ENCODE measurements at regions not wholly inside any gene's neighbourhood (a gene's known extent, or its start where the extent isn't known, plus 50 kb on each side); places are given as distances from the start of the nearest gene placed in this dataset.

DNA sequence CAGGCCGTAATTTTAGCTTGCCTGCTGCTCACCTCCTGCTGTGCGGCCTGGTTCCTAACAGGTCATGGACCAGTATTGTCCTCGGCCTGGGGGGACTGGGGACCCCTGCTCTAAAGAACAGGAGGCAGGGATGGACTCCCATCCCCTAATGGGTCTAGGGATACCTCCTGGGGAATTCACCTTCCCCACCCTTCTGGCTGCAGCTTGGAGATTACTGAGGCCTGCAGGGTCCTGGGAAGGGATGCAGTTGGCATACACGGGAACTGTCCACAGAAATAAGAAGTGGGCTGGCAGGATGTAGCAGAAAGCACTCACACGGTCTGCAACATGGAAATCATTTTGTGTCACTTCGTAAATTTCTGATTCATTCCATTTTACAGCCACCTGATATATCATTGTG lies 123.0 kb downstream of the C16orf95 start:
- Histone ChIP-seq H2BK120ac (ENCODE audit: low read depth, low read length) (no peak overlapping the region), H3K27me3 (ENCODE audit: control insufficient read depth in 3 of 3, insufficient read depth in 3 of 3, low read depth in 1 of 3, low read length in 3 of 3) (no peaks in the 10 kb centered on the region), H3K4ac (ENCODE audit: low read length) (no peak overlapping the region), H3K79me1 (ENCODE audit: low read depth, low read length) (no peaks in the 10 kb centered on the region), H2BK12ac (ENCODE audit: low read length) (no peak overlapping the region), H3K23ac (ENCODE audit: low read depth, low read length, poor library complexity) (no peak overlapping the region), H2AK5ac (ENCODE audit: low read depth, low read length) (no peak overlapping the region), H3K27ac (replicated peaks; ENCODE audit: low read length) (no peak overlapping the region), H3K14ac (ENCODE audit: low read length) (no peak overlapping the region), H3K9ac (ENCODE audit: low read depth, low read length, poor library complexity) (no peak overlapping the region), H3K4me3 (ENCODE audit: low read length in 2 of 2) (no peak overlapping the region), H3K18ac (ENCODE audit: low read length) (no peak overlapping the region), H2AFZ (ENCODE audit: low read length) (no peak overlapping the region), H3K9me3 (replicated peaks in 1 of 2; ENCODE audit: control insufficient read depth in 2 of 2, insufficient read depth in 1 of 2, low read depth in 1 of 2, low read length in 2 of 2) (peaks cover 0 to 5% of the 10 kb centered on the region in 2 donors), H3K4me2 (ENCODE audit: insufficient read depth, low read length, poor library complexity, severe bottlenecking) (no peak overlapping the region), H2BK5ac (ENCODE audit: low read length) (no peak overlapping the region), H3K4me1 (ENCODE audit: control insufficient read depth in 2 of 2, insufficient read depth in 1 of 2, low read depth in 1 of 2, low read length in 2 of 2) (peaks cover 2 to 10% of the 10 kb centered on the region in 2 donors), H4K91ac (ENCODE audit: low read depth, low read length, poor library complexity) (no peak overlapping the region), H2BK15ac (ENCODE audit: low read length) (no peak overlapping the region), H4K8ac (ENCODE audit: low read depth, low read length) (no peak overlapping the region), H3K36me3 (replicated peaks in 1 of 2; ENCODE audit: control insufficient read depth in 2 of 2, insufficient read depth in 2 of 2, low read length in 2 of 2) (no peaks in the 10 kb centered on the region)
- DNase-seq (ENCODE audit: low spot score): no peak
- no CpG with 5 or more reads among the region's 6 CpGs for WGBS, 2 donors (ENCODE audit: extremely low coverage in 2 of 2, insufficient read length in 2 of 2, insufficient replicate concordance in 1 of 2)

DNA sequence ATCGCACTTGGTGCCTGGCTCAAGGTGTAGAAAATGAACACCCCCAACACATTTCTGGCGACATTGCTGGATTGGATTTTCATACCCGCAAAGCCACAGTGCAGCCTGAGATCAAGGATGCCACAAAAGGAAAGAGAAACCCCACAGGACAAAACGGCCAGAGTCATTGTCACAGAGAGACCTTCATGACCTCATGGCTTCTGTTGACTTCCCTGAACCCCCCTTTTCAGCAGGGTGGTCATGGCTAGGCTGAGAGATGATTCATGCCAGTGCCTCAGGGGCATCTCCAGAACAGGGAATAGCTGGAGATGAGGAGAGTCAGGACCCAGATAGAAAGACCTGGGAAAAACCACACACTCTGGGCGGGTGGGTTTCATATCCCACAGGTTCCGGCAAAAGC lies 122.0 kb downstream of the C16orf95 start:
- Histone ChIP-seq H2BK15ac (ENCODE audit: low read length) (no peak overlapping the region), H3K4me2 (ENCODE audit: insufficient read depth, low read length, poor library complexity, severe bottlenecking) (no peak overlapping the region), H4K91ac (ENCODE audit: low read depth, low read length, poor library complexity) (no peak overlapping the region), H3K9me3 (replicated peaks in 1 of 2; ENCODE audit: control insufficient read depth in 2 of 2, insufficient read depth in 1 of 2, low read depth in 1 of 2, low read length in 2 of 2) (peaks cover 0 to 3% of the 10 kb centered on the region in 2 donors), H3K79me1 (ENCODE audit: low read depth, low read length) (no peaks in the 10 kb centered on the region), H3K27ac (replicated peaks; ENCODE audit: low read length) (no peak overlapping the region), H2AFZ (ENCODE audit: low read length) (no peak overlapping the region), H3K36me3 (replicated peaks in 1 of 2; ENCODE audit: control insufficient read depth in 2 of 2, insufficient read depth in 2 of 2, low read length in 2 of 2) (no peaks in the 10 kb centered on the region), H3K27me3 (ENCODE audit: control insufficient read depth in 3 of 3, insufficient read depth in 3 of 3, low read depth in 1 of 3, low read length in 3 of 3) (no peaks in the 10 kb centered on the region), H2BK120ac (ENCODE audit: low read depth, low read length) (no peak overlapping the region), H2BK5ac (ENCODE audit: low read length) (no peak overlapping the region), H3K23ac (ENCODE audit: low read depth, low read length, poor library complexity) (no peak overlapping the region), H3K4me3 (ENCODE audit: low read length in 2 of 2) (no peak overlapping the region), H4K8ac (ENCODE audit: low read depth, low read length) (no peak overlapping the region), H2AK5ac (ENCODE audit: low read depth, low read length) (no peak overlapping the region), H2BK12ac (ENCODE audit: low read length) (no peak overlapping the region), H3K9ac (ENCODE audit: low read depth, low read length, poor library complexity) (no peak overlapping the region), H3K14ac (ENCODE audit: low read length) (no peak overlapping the region), H3K4me1 (ENCODE audit: control insufficient read depth in 2 of 2, insufficient read depth in 1 of 2, low read depth in 1 of 2, low read length in 2 of 2) (peaks cover 2 to 10% of the 10 kb centered on the region in 2 donors), H3K4ac (ENCODE audit: low read length) (no peak overlapping the region), H3K18ac (ENCODE audit: low read length) (no peak overlapping the region)
- no peak for DNase-seq (ENCODE audit: low spot score)
- WGBS, 2 donors (ENCODE audit: extremely low coverage in 2 of 2, insufficient read length in 2 of 2, insufficient replicate concordance in 1 of 2): no CpG with 5 or more reads among the region's 6 CpGs

DNA sequence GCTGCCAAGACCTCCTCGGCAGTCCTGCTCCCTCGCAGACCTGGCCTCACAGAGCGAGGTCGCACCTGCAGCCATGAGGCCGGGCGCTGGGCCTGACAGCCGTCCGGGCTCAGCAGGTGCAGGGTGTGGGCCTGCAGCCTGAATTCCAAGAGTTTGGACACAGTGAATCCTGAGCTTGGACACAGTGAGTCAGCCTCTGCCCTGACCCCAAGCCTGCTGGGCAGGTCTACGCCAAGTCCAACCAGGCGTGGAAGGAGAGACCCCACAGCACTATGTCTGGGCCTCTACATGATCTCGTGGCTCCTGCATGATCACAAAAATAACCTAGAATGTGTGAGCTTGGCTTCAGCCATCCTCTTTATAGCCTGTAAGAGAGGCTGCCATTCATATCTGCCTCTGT lies 121.0 kb downstream of the C16orf95 start:
- Histone ChIP-seq H3K4me1 (ENCODE audit: control insufficient read depth in 2 of 2, insufficient read depth in 1 of 2, low read depth in 1 of 2, low read length in 2 of 2) (peaks cover 2 to 10% of the 10 kb centered on the region in 2 donors), H3K9me3 (replicated peaks in 1 of 2; ENCODE audit: control insufficient read depth in 2 of 2, insufficient read depth in 1 of 2, low read depth in 1 of 2, low read length in 2 of 2) (peaks cover 0 to 3% of the 10 kb centered on the region in 2 donors)

DNA sequence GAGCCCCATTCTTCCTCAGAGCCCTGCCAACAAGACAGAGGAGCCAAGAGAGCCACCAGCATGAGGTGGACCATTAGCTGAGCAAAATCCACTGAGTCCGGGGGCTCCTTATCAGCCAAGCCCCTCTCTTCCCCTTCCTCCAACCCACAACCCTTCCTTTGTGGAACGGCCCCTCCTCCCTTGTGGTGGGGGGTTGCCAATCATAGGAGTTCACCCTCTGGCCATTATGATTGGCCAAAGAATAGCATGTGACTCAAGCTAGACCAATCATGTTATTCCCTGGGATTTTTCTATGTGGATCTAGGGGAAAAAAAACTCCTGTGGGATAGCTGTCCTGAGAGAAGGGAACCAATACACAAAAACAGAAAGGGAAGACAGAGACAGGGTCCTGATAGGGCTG lies 120.5 kb downstream of the C16orf95 start:
- Histone ChIP-seq H3K27ac (replicated peaks; ENCODE audit: low read length) (no peak overlapping the region), H2BK120ac (ENCODE audit: low read depth, low read length) (no peak overlapping the region), H2BK5ac (ENCODE audit: low read length) (no peak overlapping the region), H3K9me3 (replicated peaks in 1 of 2; ENCODE audit: control insufficient read depth in 2 of 2, insufficient read depth in 1 of 2, low read depth in 1 of 2, low read length in 2 of 2) (peaks cover 0 to 3% of the 10 kb centered on the region in 2 donors), H3K4me3 (ENCODE audit: low read length in 2 of 2) (no peak overlapping the region), H2BK15ac (ENCODE audit: low read length) (no peak overlapping the region), H3K4me1 (ENCODE audit: control insufficient read depth in 2 of 2, insufficient read depth in 1 of 2, low read depth in 1 of 2, low read length in 2 of 2) (peaks cover 2 to 10% of the 10 kb centered on the region in 2 donors), H3K27me3 (ENCODE audit: control insufficient read depth in 3 of 3, insufficient read depth in 3 of 3, low read depth in 1 of 3, low read length in 3 of 3) (no peaks in the 10 kb centered on the region), H3K18ac (ENCODE audit: low read length) (peak overlapping the region; percentile 32), H2BK12ac (ENCODE audit: low read length) (no peak overlapping the region), H3K14ac (ENCODE audit: low read length) (peak overlapping the region; percentile 26), H3K4ac (ENCODE audit: low read length) (no peak overlapping the region), H2AK5ac (ENCODE audit: low read depth, low read length) (no peak overlapping the region), H3K79me1 (ENCODE audit: low read depth, low read length) (no peaks in the 10 kb centered on the region), H3K23ac (ENCODE audit: low read depth, low read length, poor library complexity) (no peak overlapping the region), H3K4me2 (ENCODE audit: insufficient read depth, low read length, poor library complexity, severe bottlenecking) (no peak overlapping the region), H4K91ac (ENCODE audit: low read depth, low read length, poor library complexity) (no peak overlapping the region), H2AFZ (ENCODE audit: low read length) (no peak overlapping the region), H4K8ac (ENCODE audit: low read depth, low read length) (no peak overlapping the region), H3K9ac (ENCODE audit: low read depth, low read length, poor library complexity) (no peak overlapping the region), H3K36me3 (replicated peaks in 1 of 2; ENCODE audit: control insufficient read depth in 2 of 2, insufficient read depth in 2 of 2, low read length in 2 of 2) (no peaks in the 10 kb centered on the region)
- WGBS, 2 donors (ENCODE audit: extremely low coverage in 2 of 2, insufficient read length in 2 of 2, insufficient replicate concordance in 1 of 2): no CpG with 5 or more reads among the region's 2 CpGs
- DNase-seq (ENCODE audit: low spot score): no peak

More for the DNA sequence above, 121.0 kb downstream of the C16orf95 start:
- no peak overlapping the region for H3K23ac ChIP-seq (ENCODE audit: low read depth, low read length, poor library complexity)
- H3K9ac ChIP-seq (ENCODE audit: low read depth, low read length, poor library complexity): no peak overlapping the region
- H3K4ac ChIP-seq (ENCODE audit: low read length): no peak overlapping the region
- H2BK15ac ChIP-seq (ENCODE audit: low read length): no peak overlapping the region
- H2BK120ac ChIP-seq (ENCODE audit: low read depth, low read length): no peak overlapping the region
- H3K27me3 ChIP-seq (ENCODE audit: control insufficient read depth in 3 of 3, insufficient read depth in 3 of 3, low read depth in 1 of 3, low read length in 3 of 3): no peaks in the 10 kb centered on the region
- H3K36me3 ChIP-seq (replicated peaks in 1 of 2; ENCODE audit: control insufficient read depth in 2 of 2, insufficient read depth in 2 of 2, low read length in 2 of 2): no peaks in the 10 kb centered on the region
- H4K8ac ChIP-seq (ENCODE audit: low read depth, low read length): no peak overlapping the region
- no peaks in the 10 kb centered on the region for H3K79me1 ChIP-seq (ENCODE audit: low read depth, low read length)
- no peak overlapping the region for H3K4me3 ChIP-seq (ENCODE audit: low read length in 2 of 2)
- H3K4me2 ChIP-seq (ENCODE audit: insufficient read depth, low read length, poor library complexity, severe bottlenecking): no peak overlapping the region
- H2AFZ ChIP-seq (ENCODE audit: low read length): peak overlapping the region; percentile 15
- peak overlapping the region; percentile 30 for H2BK12ac ChIP-seq (ENCODE audit: low read length)
- H3K18ac ChIP-seq (ENCODE audit: low read length): no peak overlapping the region
- H2AK5ac ChIP-seq (ENCODE audit: low read depth, low read length): peak overlapping the region; percentile 17
- H3K27ac ChIP-seq (replicated peaks; ENCODE audit: low read length): no peak overlapping the region
- WGBS, 2 donors (ENCODE audit: extremely low coverage in 2 of 2, insufficient read length in 2 of 2, insufficient replicate concordance in 1 of 2): no CpG with 5 or more reads among the region's 11 CpGs
- DNase-seq (ENCODE audit: low spot score): no peak
- peak overlapping the region; percentile 26 for H3K14ac ChIP-seq (ENCODE audit: low read length)
- H2BK5ac ChIP-seq (ENCODE audit: low read length): no peak overlapping the region
- H4K91ac ChIP-seq (ENCODE audit: low read depth, low read length, poor library complexity): no peak overlapping the region
